ENCODE measurements at regions not wholly inside any gene's neighbourhood (a gene's known extent, or its start where the extent isn't known, plus 50 kb on each side); places are given as distances from the start of the nearest gene placed in this dataset.

- DNase-seq (ENCODE audit: low spot score): no peak
These were observed 336.1 kb downstream of the DRD1 start for GRCh38 chr5:175107865-175108264.

GRCh38 chr5:175107028-175107588, 336.9 kb downstream of the DRD1 start:
- no peak for DNase-seq (ENCODE audit: low spot score)

GRCh38 chr5:175104677-175105076, 339.3 kb downstream of the DRD1 start:
- DNase-seq (ENCODE audit: low spot score): no peak

- DNase-seq (ENCODE audit: low spot score): no peak
These were observed 340.2 kb downstream of the DRD1 start for GRCh38 chr5:175103746-175104145.

- DNase-seq (ENCODE audit: low spot score): no peak
These were observed 341.3 kb downstream of the DRD1 start for GRCh38 chr5:175102717-175103116.

- DNase-seq (ENCODE audit: low spot score): no peak
These were observed 345.7 kb downstream of the DRD1 start for GRCh38 chr5:175098301-175098700.

GRCh38 chr5:175096469-175097165, 347.4 kb downstream of the DRD1 start:
- DNase-seq (ENCODE audit: low spot score): no peak

- no peak for DNase-seq (ENCODE audit: low spot score)
These were observed 349.5 kb downstream of the DRD1 start for GRCh38 chr5:175094461-175094860.

GRCh38 chr5:175092691-175093090, 351.3 kb downstream of the DRD1 start:
- no peak for DNase-seq (ENCODE audit: low spot score)

- no peak for DNase-seq (ENCODE audit: low spot score)
These were observed 355.0 kb downstream of the DRD1 start for GRCh38 chr5:175088963-175089362.

- no peak for DNase-seq (ENCODE audit: low spot score)
These were observed 358.6 kb downstream of the MSX2 start for GRCh38 chr5:175082866-175083590.

- DNase-seq (ENCODE audit: low spot score): no peak
These were observed 358.0 kb downstream of the MSX2 start for GRCh38 chr5:175082346-175082745.

GRCh38 chr5:175079707-175080106, 355.3 kb downstream of the MSX2 start:
- no peak for DNase-seq (ENCODE audit: low spot score)

- DNase-seq (ENCODE audit: low spot score): no peak
These were observed 345.9 kb downstream of the MSX2 start for GRCh38 chr5:175070283-175070682.

- DNase-seq (ENCODE audit: low spot score): no peak
These were observed 335.9 kb downstream of the MSX2 start for GRCh38 chr5:175060257-175060656.

GRCh38 chr5:175059687-175060211, 335.4 kb downstream of the MSX2 start:
- no peak for DNase-seq (ENCODE audit: low spot score)

- DNase-seq (ENCODE audit: low spot score): no peak
These were observed 332.4 kb downstream of the MSX2 start for GRCh38 chr5:175056831-175057230.

GRCh38 chr5:175054243-175054642, 329.9 kb downstream of the MSX2 start:
- DNase-seq (ENCODE audit: low spot score): no peak

- no peak for DNase-seq (ENCODE audit: low spot score)
These were observed 328.0 kb downstream of the MSX2 start for GRCh38 chr5:175052351-175052750.

- DNase-seq (ENCODE audit: low spot score): no peak
These were observed 322.7 kb downstream of the MSX2 start for GRCh38 chr5:175047048-175047447.

GRCh38 chr5:175045820-175046219, 321.4 kb downstream of the MSX2 start:
- DNase-seq (ENCODE audit: low spot score): no peak

GRCh38 chr5:175037820-175038219, 313.4 kb downstream of the MSX2 start:
- DNase-seq (ENCODE audit: low spot score): no peak

- DNase-seq (ENCODE audit: low spot score): no peak
These were observed 311.6 kb downstream of the MSX2 start for GRCh38 chr5:175035882-175036533.

Data from left forelimb (tissue), 1 donor.